HFF-Myc (cell line): ENCODE measurements at regions not wholly inside any gene's neighbourhood (a gene's known extent, or its start where the extent isn't known, plus 50 kb on each side); places are given as distances from the start of the nearest gene placed in this dataset.
"Not testable (repeated sequence)": the region's sequence is repeated elsewhere in the genome, so short reads cannot be mapped to it uniquely, and the experiment has no call there.

Experiments
- DNase-seq: peaks from one replicate; pipeline ENCODE4 v3.0.0-alpha.2; 2011; ENCODE audit warnings: low read depth; ENCODE audit errors: extremely low read depth
- H3K4me3 ChIP-seq: replicated peaks from 2 replicates; pipeline ENCODE4 v1.5.1; 2011; ENCODE audit warnings: low read depth, mild to moderate bottlenecking, control low read depth, low read length
- CTCF ChIP-seq: IDR thresholded peaks from 2 replicates; pipeline ENCODE4 v1.5.1; 2012; ENCODE audit warnings: mild to moderate bottlenecking, low read depth, low read length, control low read depth; ENCODE audit errors: missing control alignments

DNA sequence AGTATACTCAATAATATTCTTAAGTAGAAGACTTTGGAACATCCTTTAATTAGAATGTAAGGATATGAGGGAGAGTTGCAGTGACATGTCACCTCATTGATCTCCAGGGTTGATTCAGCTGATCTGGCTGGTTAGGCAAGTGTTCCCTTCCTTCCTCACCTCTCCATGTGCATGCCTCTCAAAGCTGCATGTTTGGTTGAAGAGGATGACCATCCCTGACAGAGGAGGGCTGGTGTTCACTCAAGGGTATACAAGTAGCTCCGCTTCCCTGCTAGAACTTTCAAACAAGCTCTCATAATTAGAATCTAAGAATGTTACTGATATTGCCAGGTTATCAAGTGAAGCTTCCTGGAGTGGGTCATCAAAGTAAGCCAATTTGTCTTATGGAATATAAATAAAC, 341.1 kb upstream of the FLRT2 start:
- DNase-seq, result no peak
- no peak overlapping the region for H3K4me3 ChIP-seq
- TF ChIP-seq CTCF, result no peak

DNA sequence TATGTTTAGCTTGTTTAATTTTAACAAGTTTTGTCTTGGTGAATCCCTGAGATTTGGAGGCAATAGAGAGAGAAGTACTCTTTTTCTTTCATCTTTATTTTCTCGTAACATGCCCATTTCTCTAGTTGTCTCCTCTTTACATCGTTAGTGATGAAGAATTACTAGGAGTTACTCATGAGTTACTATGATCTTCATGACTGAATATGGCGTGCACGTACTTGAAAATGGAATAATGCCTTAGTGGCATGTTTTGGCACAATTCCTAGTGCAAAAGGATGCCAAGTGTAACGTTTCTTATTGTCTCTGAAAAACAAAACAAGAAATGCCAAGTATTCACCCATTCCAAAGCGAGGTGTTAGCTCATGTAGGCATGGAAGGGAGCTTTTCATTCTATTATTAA, 340.7 kb upstream of the FLRT2 start:
- not testable (repeated sequence) for H3K4me3 ChIP-seq, DNase-seq

GRCh38 chr14:85190251-85190650, 339.7 kb upstream of the FLRT2 start:
- no peak for TF ChIP-seq CTCF

DNA sequence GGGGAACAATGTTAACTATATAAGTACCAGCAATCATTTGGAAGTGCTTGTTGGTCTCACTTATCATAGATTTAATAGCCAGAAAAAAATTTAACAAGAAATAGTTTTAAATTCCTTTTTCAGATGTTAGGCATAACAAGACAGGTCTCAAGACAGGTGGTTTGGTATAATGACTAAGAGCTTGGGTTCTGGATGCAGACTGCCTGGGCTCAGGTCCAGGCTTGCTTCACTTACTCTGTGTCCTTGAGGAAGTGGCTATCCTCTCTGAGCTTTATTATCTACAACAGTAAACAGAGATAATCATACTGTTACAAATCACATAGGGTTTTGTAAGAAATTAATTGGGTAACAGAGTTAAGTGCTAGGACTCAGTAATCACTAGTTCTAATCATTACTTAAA, 338.0 kb upstream of the FLRT2 start:
- DNase-seq, result no peak
- TF ChIP-seq CTCF, result no peak

More at GRCh38 chr14:85190251-85190650, 339.7 kb upstream of the FLRT2 start:
- DNase-seq, result no peak
- no peak overlapping the region for H3K4me3 ChIP-seq

DNA sequence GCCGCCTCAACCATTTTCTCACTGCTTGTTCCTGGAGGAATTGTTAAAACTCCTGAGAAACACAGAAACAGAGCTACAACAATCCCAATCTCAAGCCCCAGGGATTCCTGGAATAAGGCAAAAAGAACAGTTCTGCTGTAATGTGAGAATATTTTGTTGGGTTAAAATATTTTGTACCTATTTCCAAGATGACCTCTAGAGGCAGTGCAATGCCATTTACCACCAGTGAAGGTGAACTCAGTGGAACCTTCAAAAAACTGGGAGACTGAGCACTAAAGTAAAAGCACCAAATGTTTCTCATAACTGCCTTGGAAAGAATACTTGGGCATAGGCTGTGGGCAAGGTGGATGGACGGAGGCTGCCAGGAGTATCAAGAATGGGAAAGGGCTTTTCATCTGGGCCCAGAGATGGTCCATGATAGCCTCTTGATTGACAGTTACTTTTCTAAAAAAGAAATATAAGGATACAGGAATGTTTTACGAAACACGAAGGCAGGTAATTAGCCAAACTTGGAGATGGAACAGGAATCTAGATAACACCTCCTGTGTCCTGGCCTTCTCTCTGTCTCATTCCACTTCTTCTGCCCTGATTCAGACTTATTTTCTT, 334.0 kb upstream of the FLRT2 start:
- DNase-seq, result no peak
- H3K4me3 ChIP-seq, result no peak overlapping the region
- peak; percentile 63 for TF ChIP-seq CTCF

More for the DNA sequence above, 338.0 kb upstream of the FLRT2 start:
- no peak overlapping the region for H3K4me3 ChIP-seq

- no peak for TF ChIP-seq CTCF
- peak; percentile 10 for DNase-seq
Observed at GRCh38 chr14:85198001-85198400, 331.9 kb upstream of the FLRT2 start.

GRCh38 chr14:85205875-85206274, 324.1 kb upstream of the FLRT2 start:
- no peak overlapping the region for H3K4me3 ChIP-seq
- TF ChIP-seq CTCF, result no peak
- no peak for DNase-seq

More at GRCh38 chr14:85198001-85198400, 331.9 kb upstream of the FLRT2 start:
- no peak overlapping the region for H3K4me3 ChIP-seq
